ENCODE measurements at regions not wholly inside any gene's neighbourhood (a gene's known extent, or its start where the extent isn't known, plus 50 kb on each side); places are given as distances from the start of the nearest gene placed in this dataset.
A peak's percentile ranks its signal among the peaks of the same experiment; 100 is the strongest.
"Not testable (repeated sequence)": the region's sequence is repeated elsewhere in the genome, so short reads cannot be mapped to it uniquely, and the experiment has no call there.

DNA sequence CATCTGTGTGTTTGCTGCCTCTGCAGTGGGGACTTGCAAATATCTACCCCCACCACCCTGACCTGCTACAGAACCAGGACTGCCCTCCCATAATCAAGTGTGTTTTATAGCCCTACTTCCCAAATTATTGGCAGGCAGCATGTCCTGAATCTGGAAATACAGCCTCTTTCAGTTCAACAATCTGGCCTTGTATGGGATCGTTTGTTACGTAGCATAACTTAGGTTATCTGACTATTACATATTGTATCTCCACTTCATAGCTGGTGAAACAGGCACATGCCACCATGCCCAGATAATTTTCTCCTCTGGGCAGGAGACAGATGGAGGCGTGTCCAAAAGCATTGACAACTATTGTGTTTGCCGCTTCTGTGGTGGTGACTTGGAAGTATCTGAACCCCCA is 66.7 kb upstream of the ADGRL1 start:
- H3K27ac ChIP-seq (replicated peaks in 1 of 4) = no peak overlapping the region
- H3K27me3 ChIP-seq = peaks cover 0 to 34% (median 2%) of the 10 kb centered on the region in 4 donors
- 98% methylated on average over 4 of the region's 4 CpGs for WGBS
- intact Hi-C loops (cut with DNase I) = no loop called here
- H3K4me1 ChIP-seq = no peaks in the 10 kb centered on the region
- no peaks in the 10 kb centered on the region for H3K9me3 ChIP-seq
- TF ChIP-seq EP300 (IDR thresholded peaks at IDR 0.05) (no peak), POLR2AphosphoS5 (IDR thresholded peaks at IDR 0.05) (no peak), POLR2A (IDR thresholded peaks at IDR 0.05; ENCODE audit: low read depth) (no peak)
- TF ChIP-seq, protein P1, sequence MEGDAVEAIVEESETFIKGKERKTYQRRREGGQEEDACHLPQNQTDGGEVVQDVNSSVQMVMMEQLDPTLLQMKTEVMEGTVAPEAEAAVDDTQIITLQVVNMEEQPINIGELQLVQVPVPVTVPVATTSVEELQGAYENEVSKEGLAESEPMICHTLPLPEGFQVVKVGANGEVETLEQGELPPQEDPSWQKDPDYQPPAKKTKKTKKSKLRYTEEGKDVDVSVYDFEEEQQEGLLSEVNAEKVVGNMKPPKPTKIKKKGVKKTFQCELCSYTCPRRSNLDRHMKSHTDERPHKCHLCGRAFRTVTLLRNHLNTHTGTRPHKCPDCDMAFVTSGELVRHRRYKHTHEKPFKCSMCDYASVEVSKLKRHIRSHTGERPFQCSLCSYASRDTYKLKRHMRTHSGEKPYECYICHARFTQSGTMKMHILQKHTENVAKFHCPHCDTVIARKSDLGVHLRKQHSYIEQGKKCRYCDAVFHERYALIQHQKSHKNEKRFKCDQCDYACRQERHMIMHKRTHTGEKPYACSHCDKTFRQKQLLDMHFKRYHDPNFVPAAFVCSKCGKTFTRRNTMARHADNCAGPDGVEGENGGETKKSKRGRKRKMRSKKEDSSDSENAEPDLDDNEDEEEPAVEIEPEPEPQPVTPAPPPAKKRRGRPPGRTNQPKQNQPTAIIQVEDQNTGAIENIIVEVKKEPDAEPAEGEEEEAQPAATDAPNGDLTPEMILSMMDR (IDR thresholded peaks at IDR 0.05) = no peak
- DNase-seq (ENCODE audit: extremely low spot score) = no peak
- no peak overlapping the region for H3K4me3 ChIP-seq
- H3K36me3 ChIP-seq = no peaks in the 10 kb centered on the region

DNA sequence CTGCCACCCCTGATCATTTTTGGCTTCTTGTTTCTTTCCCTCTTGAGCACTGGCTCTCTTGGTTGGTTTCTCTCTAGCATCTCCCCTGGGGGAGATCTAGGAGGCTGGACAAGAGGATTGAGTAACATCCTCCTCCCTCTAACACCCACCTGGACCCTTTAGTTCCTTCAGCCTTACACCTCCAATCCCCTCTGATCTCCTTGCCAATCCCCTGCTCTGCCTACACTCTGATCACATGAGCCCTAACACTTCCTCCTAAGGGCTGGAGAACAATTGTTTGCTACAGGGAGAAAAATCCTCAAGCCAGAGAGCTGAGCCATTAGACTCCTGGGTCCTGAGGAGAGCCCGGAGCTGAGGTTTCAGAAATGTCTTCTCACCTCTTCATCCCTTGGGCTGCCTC is 65.9 kb upstream of the ADGRL1 start:
- H3K36me3 ChIP-seq = no peaks in the 10 kb centered on the region
- peaks cover 0 to 37% (median 2%) of the 10 kb centered on the region in 4 donors for H3K27me3 ChIP-seq
- no peak for TF ChIP-seq POLR2AphosphoS5 (IDR thresholded peaks at IDR 0.05)
- no peak for TF ChIP-seq EP300 (IDR thresholded peaks at IDR 0.05)
- TF ChIP-seq, protein P1 (IDR thresholded peaks at IDR 0.05) = no peak
- no peak for TF ChIP-seq POLR2A (IDR thresholded peaks at IDR 0.05; ENCODE audit: low read depth)
- 43% methylated on average over 1 of the region's 1 CpG for WGBS
- no peaks in the 10 kb centered on the region for H3K4me1 ChIP-seq
- intact Hi-C loops (cut with DNase I) = no loop called here
- DNase-seq (ENCODE audit: extremely low spot score) = no peak
- no peaks in the 10 kb centered on the region for H3K9me3 ChIP-seq
- H3K4me3 ChIP-seq = no peak overlapping the region
- no peak overlapping the region for H3K27ac ChIP-seq (replicated peaks in 1 of 4)

DNA sequence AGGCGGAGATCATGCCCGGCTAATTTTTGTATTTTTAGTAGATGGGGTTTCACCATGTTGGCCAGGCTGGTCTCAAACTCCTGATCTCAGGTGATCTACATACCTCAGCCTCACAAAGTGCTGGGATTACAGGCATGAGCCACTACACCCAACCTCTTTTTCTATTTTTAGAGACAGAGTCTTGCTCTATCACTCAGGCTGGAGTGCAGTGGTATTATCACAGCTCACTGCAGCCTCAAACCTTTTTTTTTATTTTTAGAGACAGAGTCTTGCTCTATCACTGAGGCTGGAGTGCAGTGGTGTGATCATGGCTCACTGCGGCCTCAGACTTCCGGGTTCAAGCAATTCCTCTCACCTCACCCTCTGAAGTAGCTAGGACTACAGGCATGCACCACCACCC is 64.6 kb upstream of the ADGRL1 start:
- DNase-seq (ENCODE audit: extremely low spot score); H3K27ac ChIP-seq (replicated peaks in 1 of 4); H3K4me1 ChIP-seq; H3K4me3 ChIP-seq; H3K9me3 ChIP-seq; intact Hi-C loops (cut with DNase I); H3K36me3 ChIP-seq: not testable (repeated sequence)
- H3K27me3 ChIP-seq = peaks cover 0 to 50% (median 4%) of the 10 kb centered on the region in 4 donors
- 76% methylated on average over 4 of the region's 4 CpGs for WGBS

- H3K4me1 ChIP-seq = peaks cover 3 to 6% (median 5%) of the 10 kb centered on the region in 4 donors
- 78% methylated on average over 5 of the region's 6 CpGs for WGBS
- DNase-seq (ENCODE audit: extremely low spot score) = no peak
- intact Hi-C loops (cut with DNase I) = no loop called here
- H3K27me3 ChIP-seq = peaks cover 0 to 42% (median 5%) of the 10 kb centered on the region in 4 donors
- H3K36me3 ChIP-seq = no peaks in the 10 kb centered on the region
- H3K4me3 ChIP-seq = no peak overlapping the region
- H3K27ac ChIP-seq (replicated peaks in 1 of 4) = no peak overlapping the region
- TF ChIP-seq EP300 (IDR thresholded peaks at IDR 0.05) (no peak), POLR2A (IDR thresholded peaks at IDR 0.05; ENCODE audit: low read depth) (no peak)
- TF ChIP-seq, protein P1 (IDR thresholded peaks at IDR 0.05) = no peak
- no peaks in the 10 kb centered on the region for H3K9me3 ChIP-seq
These were observed 61.3 kb upstream of the ADGRL1 start for GRCh38 chr19:14267224-14267741.

DNA sequence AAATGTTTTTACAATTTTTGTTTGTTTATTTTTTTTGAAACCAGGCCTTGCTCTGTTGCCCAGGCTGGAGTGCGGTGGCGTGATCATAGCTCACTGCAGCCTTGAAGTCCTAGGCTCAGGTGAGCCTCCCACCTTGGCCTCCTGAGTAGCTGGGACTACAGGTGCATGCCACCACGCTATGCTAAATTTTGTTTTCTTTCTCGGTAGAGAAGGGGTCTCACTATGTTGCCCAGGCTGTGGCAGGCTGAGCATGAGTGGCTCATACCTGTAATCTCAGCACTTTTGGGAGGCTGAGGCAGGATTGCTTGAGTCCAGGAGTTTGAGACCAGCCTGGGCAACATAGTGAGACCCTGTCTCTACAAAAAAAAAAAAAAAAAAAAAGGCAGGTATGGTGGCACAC is 60.2 kb upstream of the ADGRL1 start:
- Histone ChIP-seq H3K4me3 (peak overlapping the region in 1 of 4 donors; percentile 30), H3K27me3 (peaks cover 0 to 31% (median 5%) of the 10 kb centered on the region in 4 donors)
- H3K9me3 ChIP-seq; H3K27ac ChIP-seq (replicated peaks in 1 of 4); intact Hi-C loops (cut with DNase I); H3K4me1 ChIP-seq; H3K36me3 ChIP-seq; DNase-seq (ENCODE audit: extremely low spot score): not testable (repeated sequence)
- 83% methylated on average over 3 of the region's 4 CpGs for WGBS

Data from esophagus muscularis mucosa (tissue), 4 donors.